Endothelial cell of umbilical vein (primary cell): ENCODE measurements at regions not wholly inside any gene's neighbourhood (a gene's known extent, or its start where the extent isn't known, plus 50 kb on each side); places are given as distances from the start of the nearest gene placed in this dataset.

Experiments
- BruUV-seq: library from RNA; stranded (reverse); fragments of 400-500 nt; replicated peaks from 2 replicates; lab custom pipeline; 2021; lab: Mats Ljungman, UMichigan
- CTCF ChIA-PET: fragments of 300-600, 350-600 bp; sonication (Branson Sonifier 250); formaldehyde crosslinking; loops from one replicate; lab custom pipeline; 2021; ENCODE audit warnings: antibody characterized with exemption, inconsistent platforms; lab: Charles Lee
- POLR2A ChIA-PET: fragments of 300-600, 350-600 bp; sonication (Branson Sonifier 250); formaldehyde crosslinking; loops from one replicate; lab custom pipeline; 2021; ENCODE audit warnings: antibody characterized with exemption, inconsistent platforms; lab: Charles Lee
- DNase-seq: peaks from one replicate; pipeline ENCODE4 v3.0.0-alpha.2; 2011; ENCODE audit warnings: low read depth, low spot score
- FAIRE-seq: peaks from 2 replicates; lab custom pipeline; 2011; peaks lifted over from hg19 to GRCh38; lab: Jason Lieb, UNC
- H2AFZ ChIP-seq: 2 replicates; pipeline ENCODE4 v1.6.0; 2012; ENCODE audit warnings: low read depth, low read length, control low read depth, inconsistent platforms
- H3K27ac ChIP-seq: 2 replicates; pipeline ENCODE4 v1.5.1; 2011; ENCODE audit warnings: low read depth, mild to moderate bottlenecking, control low read depth, low read length, moderate library complexity; ENCODE audit not compliant: insufficient read depth
- H3K27me3 ChIP-seq, 2 experiments: 2 replicates each; pipeline versions ENCODE4 v1.6.0 to v1.6.1; 2011; ENCODE audit warnings: low read length in 2 of 2, mixed read lengths in 1 of 2; ENCODE audit not compliant: control insufficient read depth in 2 of 2, insufficient read depth in 2 of 2
- H3K36me3 ChIP-seq, 2 experiments: 2 replicates in 1 of 2; 3 replicates in 1 of 2; pipeline ENCODE4 v1.5.1; 2011; ENCODE audit warnings: low read length in 2 of 2, mild to moderate bottlenecking in 1 of 2, moderate library complexity in 1 of 2; ENCODE audit not compliant: control insufficient read depth in 2 of 2, insufficient read depth in 2 of 2; ENCODE audit errors: extremely low read depth in 1 of 2
- H3K4me1 ChIP-seq: 3 replicates; pipeline ENCODE4 v1.5.1; 2011; ENCODE audit warnings: mild to moderate bottlenecking, low read length; ENCODE audit not compliant: control insufficient read depth, insufficient read depth; ENCODE audit errors: extremely low read depth
- H3K4me2 ChIP-seq: 2 replicates; pipeline ENCODE4 v1.6.1; 2011; ENCODE audit warnings: low read length, control low read depth, mixed read lengths; ENCODE audit not compliant: insufficient read depth
- H3K4me3 ChIP-seq, 3 experiments: fragments of 200-600 bp in 1 of 3; sonication (generic), shearing (Covaris generic) in 1 of 3; replicated peaks in 1 of 3; 2 replicates each; pipeline ENCODE4 v1.5.1; 2011 to 2016; ENCODE audit warnings: control low read depth in 3 of 3, low read length in 3 of 3, mild to moderate bottlenecking in 2 of 3, inconsistent platforms in 1 of 3, low read depth in 1 of 3, moderate library complexity in 1 of 3; ENCODE audit not compliant: insufficient read depth in 1 of 3
- H3K79me2 ChIP-seq: 2 replicates; pipeline ENCODE4 v1.6.0; 2012; ENCODE audit warnings: low read length, inconsistent platforms; ENCODE audit not compliant: control insufficient read depth, insufficient read depth
- H3K9ac ChIP-seq: replicated peaks from 2 replicates; pipeline ENCODE3; 2011; ENCODE audit warnings: low read length, control low read depth; ENCODE audit not compliant: insufficient read depth; ENCODE audit errors: extremely low read depth
- H3K9me1 ChIP-seq: replicated peaks from 3 replicates; pipeline ENCODE4 v1.6.0; 2011; ENCODE audit warnings: mild to moderate bottlenecking, low read length; ENCODE audit not compliant: control insufficient read depth, insufficient read depth; ENCODE audit errors: extremely low read depth
- H3K9me3 ChIP-seq: replicated peaks from 2 replicates; pipeline ENCODE4 v1.5.1; 2012; ENCODE audit warnings: low read length, inconsistent platforms; ENCODE audit not compliant: control insufficient read depth, insufficient read depth
- H4K20me1 ChIP-seq: replicated peaks from 2 replicates; pipeline ENCODE3; 2011; ENCODE audit warnings: mild to moderate bottlenecking, low read length; ENCODE audit not compliant: control insufficient read depth, insufficient read depth; ENCODE audit errors: extremely low read depth
- CTCF ChIP-seq, 2 donors: IDR thresholded peaks; 1 replicate in 1 of 2; 2 replicates in 1 of 2; pipeline ENCODE4 v1.5.1; 2011; ENCODE audit warnings: low read length in 2 of 2, mild to moderate bottlenecking in 2 of 2, moderate library complexity in 2 of 2, control low read depth in 1 of 2, inconsistent platforms in 1 of 2, low read depth in 1 of 2; ENCODE audit not compliant: insufficient read depth in 1 of 2; ENCODE audit errors: extremely low read depth in 1 of 2
- EZH2 ChIP-seq: IDR thresholded peaks from 2 replicates; pipeline ENCODE4 v1.6.1; 2012; ENCODE audit warnings: borderline replicate concordance, low read depth, mild to moderate bottlenecking, moderate library complexity, low read length, inconsistent platforms; ENCODE audit not compliant: severe bottlenecking
- JUN ChIP-seq: IDR thresholded peaks from 2 replicates; pipeline ENCODE4 v1.6.1; 2011; ENCODE audit warnings: borderline replicate concordance, low read depth; ENCODE audit not compliant: insufficient read length, insufficient read depth
- MAX ChIP-seq: IDR thresholded peaks from 2 replicates; pipeline ENCODE4 v1.6.1; 2011; ENCODE audit not compliant: insufficient read depth, insufficient read length
- POLR2A ChIP-seq: IDR thresholded peaks from 2 replicates; pipeline ENCODE4 v1.6.1; 2012; ENCODE audit warnings: low read depth, mild to moderate bottlenecking, control low read depth, low read length
- POLR2AphosphoS5 ChIP-seq: IDR thresholded peaks from 2 replicates; pipeline ENCODE4 v1.6.1; 2012; ENCODE audit warnings: low read depth, mild to moderate bottlenecking, control low read depth, low read length, moderate library complexity; ENCODE audit not compliant: insufficient read depth
- dilution Hi-C: fragments of 300-500 bp; cut with MboI; formaldehyde crosslinking; loops from one replicate; pipeline ENCODE4 v1.15.0; 2019; ENCODE audit warnings: low sequenced_read_pairs; ENCODE audit not compliant: extremely low pct_ligation_motif_present
- intact Hi-C: fragments of 100-400 bp; cut with micrococcal nuclease; formaldehyde crosslinking; loops from one replicate; pipeline ENCODE4 v1.10.0; 2022

GRCh38 chr10:33735464-33735923 lies 401.0 kb upstream of the NRP1 start:
- intact Hi-C loops (no loop called here), dilution Hi-C loops (no loop called here)
- no peak for FAIRE-seq
- BruUV-seq, result no TSS peak
- no peaks in the 10 kb centered on the region for H3K36me3 ChIP-seq
- H3K4me3 ChIP-seq, result no peak overlapping the region
- H3K27ac ChIP-seq, result no peak overlapping the region
- peaks cover 12 to 28% of the 10 kb centered on the region in 2 experiments for H3K27me3 ChIP-seq
- H3K9ac ChIP-seq, result no peak overlapping the region
- ChIA-PET CTCF (interaction anchor here (1.2 kb wide), 1 partner anchor 404 kb away, joined by 5 read pairs; no protein-coding TSS in a partner anchor), POLR2A (no interaction called here)
- DNase-seq, result no peak
- H3K9me3 ChIP-seq, result no peaks in the 10 kb centered on the region
- H3K9me1 ChIP-seq, result no peaks in the 10 kb centered on the region
- no peak overlapping the region for H3K4me2 ChIP-seq
- H3K79me2 ChIP-seq, result no peaks in the 10 kb centered on the region
- H2AFZ ChIP-seq, result no peak overlapping the region
- no peak for TF ChIP-seq JUN
- no peak for TF ChIP-seq CTCF (IDR thresholded peaks at IDR 0.05; ENCODE audit: extremely low read depth in 1 of 2, insufficient read depth in 1 of 2, low read depth in 1 of 2, low read length in 2 of 2)
- TF ChIP-seq POLR2AphosphoS5, result no peak
- TF ChIP-seq POLR2A, result no peak
- no peak for TF ChIP-seq MAX
- TF ChIP-seq EZH2, result no peak
- H3K4me1 ChIP-seq, result no peaks in the 10 kb centered on the region
- H4K20me1 ChIP-seq, result no peaks in the 10 kb centered on the region
